HepG2 (cell line): ENCODE measurements at regions not wholly inside any gene's neighbourhood (a gene's known extent, or its start where the extent isn't known, plus 50 kb on each side); places are given as distances from the start of the nearest gene placed in this dataset.

Experiments used
- ATAC-seq: fragments of 200-7000 bp; cut with Tn5 transposase; 3 replicates; pipeline ENCODE4 v1.9.1; 2020; ENCODE audit warnings: mild to moderate bottlenecking, moderate library complexity
- BruUV-seq: library from RNA; stranded (reverse); fragments of 400-500 nt; replicated peaks from 2 replicates; lab custom pipeline; 2021; lab: Mats Ljungman, UMichigan
- CTCF ChIA-PET: fragments of 300-600 bp; formaldehyde crosslinking; extraction: SDS; loops from one replicate; lab custom pipeline; 2021; ENCODE audit warnings: low total read pairs, inconsistent platforms, low intra/inter-chr PET ratio; lab: Yijun Ruan, JAX
- POLR2A ChIA-PET: fragments of 350-600 bp; sonication (Branson Sonifier 250); formaldehyde crosslinking; loops from one replicate; lab custom pipeline; 2020; ENCODE audit warnings: antibody characterized with exemption, inconsistent platforms; lab: Yijun Ruan, JAX
- DNase-seq: peaks from one replicate; pipeline ENCODE4 v3.0.0-alpha.2; 2015; ENCODE audit warnings: low spot score
- FAIRE-seq: peaks from 3 replicates; lab custom pipeline; 2011; peaks lifted over from hg19 to GRCh38; lab: Jason Lieb, UNC
- H2AFZ ChIP-seq: one replicate; pipeline ENCODE4 v1.6.1; 2011; ENCODE audit warnings: low read length, inconsistent platforms
- H3K27ac ChIP-seq: fragments of 300-600 bp; 3 replicates; pipeline ENCODE4 v1.8.0; 2011; ENCODE audit warnings: mixed run types, mild to moderate bottlenecking, mixed read lengths, low read length, inconsistent platforms; ENCODE audit not compliant: insufficient read depth; ENCODE audit errors: extremely low read length
- H3K27me3 ChIP-seq, 2 experiments: fragments of 200-600 bp in 1 of 2; 2 replicates in 1 of 2; 3 replicates in 1 of 2; pipeline versions ENCODE4 v1.6.0 to v1.8.0; 2011; ENCODE audit warnings: low read length in 2 of 2, mild to moderate bottlenecking in 2 of 2, moderate library complexity in 2 of 2, inconsistent platforms in 1 of 2; ENCODE audit not compliant: insufficient read depth in 2 of 2, control insufficient read depth in 1 of 2
- H3K36me3 ChIP-seq, 2 experiments: fragments of 200-600 bp in 1 of 2; replicated peaks in 1 of 2; 2 replicates in 1 of 2; 3 replicates in 1 of 2; pipeline versions ENCODE4 v1.5.1 to v1.8.0; 2011; ENCODE audit warnings: low read length in 2 of 2, inconsistent platforms in 1 of 2; ENCODE audit not compliant: insufficient read depth in 2 of 2, control insufficient read depth in 1 of 2
- H3K4me1 ChIP-seq: 2 replicates; pipeline ENCODE4 v1.5.1; 2012; ENCODE audit warnings: low read length, inconsistent platforms; ENCODE audit not compliant: insufficient read depth
- H3K4me2 ChIP-seq: 2 replicates; pipeline ENCODE4 v1.6.0; 2011; ENCODE audit warnings: low read depth, low read length, inconsistent platforms
- H3K4me3 ChIP-seq, 3 experiments: fragments of 200-600 bp in 1 of 3; sonication (generic), shearing (Covaris generic) in 1 of 3; replicated peaks in 1 of 3; 2 replicates each; pipeline ENCODE4 v1.5.1; 2011 to 2016; ENCODE audit warnings: low read length in 3 of 3, inconsistent platforms in 2 of 3, low read depth in 2 of 3, mild to moderate bottlenecking in 2 of 3, control low read depth in 1 of 3, mixed read lengths in 1 of 3; ENCODE audit not compliant: insufficient read depth in 1 of 3
- H3K79me2 ChIP-seq: one replicate; pipeline ENCODE4 v1.6.1; 2011; ENCODE audit warnings: low read length, inconsistent platforms; ENCODE audit not compliant: insufficient read depth
- H3K9ac ChIP-seq: 2 replicates; pipeline ENCODE4 v1.6.0; 2011; ENCODE audit warnings: mild to moderate bottlenecking, low read depth, low read length, inconsistent platforms; ENCODE audit not compliant: insufficient read depth
- H3K9me3 ChIP-seq: 2 replicates; pipeline ENCODE4 v1.5.1; 2012; ENCODE audit warnings: mild to moderate bottlenecking, low read length
- H4K20me1 ChIP-seq: 2 replicates; pipeline ENCODE4 v1.6.0; 2011; ENCODE audit warnings: inconsistent platforms, mild to moderate bottlenecking, low read length, moderate library complexity; ENCODE audit not compliant: insufficient read depth
- HDAC2 ChIP-seq: sonication (generic); formaldehyde crosslinking; IDR thresholded peaks from 2 replicates; pipeline ENCODE4 v1.4.0; 2020; ENCODE audit warnings: missing genetic modification reagents
- PAF1 ChIP-seq: IDR thresholded peaks from 2 replicates; pipeline ENCODE4 v1.6.1; 2016; ENCODE audit warnings: missing genetic modification reagents, missing compliant biosample characterization
- PHB2 ChIP-seq: fragments of 450-650 bp; IDR thresholded peaks from 2 replicates; pipeline ENCODE4 v1.6.1; 2018; ENCODE audit not compliant: partially characterized antibody
- SOX13 ChIP-seq, 3 experiments: fragments of 450-650 bp in 1 of 3; sonication (generic) in 1 of 3; formaldehyde crosslinking in 1 of 3; IDR thresholded peaks in 2 of 3; conservative IDR thresholded peaks in 1 of 3; 2 replicates each; pipeline versions ENCODE4 v1.5.0 to v1.6.1; 2016 to 2020; ENCODE audit warnings: antibody characterized with exemption in 1 of 3, mild to moderate bottlenecking in 1 of 3, missing compliant biosample characterization in 1 of 3, missing genetic modification reagents in 1 of 3, moderate library complexity in 1 of 3
- ZNF333 ChIP-seq: sonication (generic); formaldehyde crosslinking; IDR thresholded peaks from 2 replicates; pipeline ENCODE4 v1.4.0; 2020; ENCODE audit warnings: mild to moderate bottlenecking, missing genetic modification reagents, borderline replicate concordance
- ZNF503 ChIP-seq: sonication (generic); formaldehyde crosslinking; IDR thresholded peaks from 2 replicates; pipeline ENCODE4 v1.4.0; 2020; ENCODE audit warnings: missing genetic modification reagents
- ZNF772 ChIP-seq: sonication (generic); formaldehyde crosslinking; IDR thresholded peaks from 2 replicates; pipeline ENCODE4 v1.5.0; 2020; ENCODE audit warnings: mild to moderate bottlenecking, missing genetic modification reagents
- ZNF83 ChIP-seq: sonication (generic); formaldehyde crosslinking; IDR thresholded peaks from 2 replicates; pipeline ENCODE4 v1.4.0; 2020; ENCODE audit warnings: missing genetic modification reagents, mild to moderate bottlenecking, borderline replicate concordance
- ZSCAN5A ChIP-seq: sonication (generic); formaldehyde crosslinking; IDR thresholded peaks from 2 replicates; pipeline ENCODE4 v1.8.0; 2022; ENCODE audit warnings: mild to moderate bottlenecking, missing genetic modification reagents, borderline replicate concordance
- WGBS: methylation state at CpG from one replicate; pipeline ENCODE4 v1.1.6; 2017; ENCODE audit warnings: low lambda C conversion rate; 5-methylcytosine and 5-hydroxymethylcytosine counted together
- in situ Hi-C: cut with HindIII; loops from 2 replicates; pipeline ENCODE4 v1.10.0; 2017; ENCODE audit warnings: low pct_unique_long_range_greater_than_20kb; ENCODE audit not compliant: extremely low pct_ligation_motif_present
- intact Hi-C: fragments of 100-400 bp; cut with micrococcal nuclease; formaldehyde crosslinking; loops from one replicate; pipeline ENCODE4 v1.10.0; 2022; ENCODE audit not compliant: unreplicated experiment

- DNase-seq (no peak), ATAC-seq (no peak), FAIRE-seq (no peak)
- Histone ChIP-seq H3K4me2 (no peak overlapping the region), H3K4me1 (no peaks in the 10 kb centered on the region), H3K79me2 (no peaks in the 10 kb centered on the region), H3K9ac (no peak overlapping the region), H3K27ac (no peak overlapping the region), H4K20me1 (no peaks in the 10 kb centered on the region), H3K4me3 (no peak overlapping the region), H2AFZ (no peak overlapping the region), H3K27me3 (no peaks in the 10 kb centered on the region), H3K9me3 (no peaks in the 10 kb centered on the region), H3K36me3 (no peaks in the 10 kb centered on the region)
- BruUV-seq, result no TSS peak
- intact Hi-C loops (no loop called here), in situ Hi-C loops (no loop called here)
- ChIA-PET CTCF (no interaction called here), POLR2A (no interaction called here)
- TF ChIP-seq HDAC2 (CRISPR knock-in tag) (no peak), ZNF333 (no peak), SOX13 (IDR thresholded peaks at IDR 0.05) (no peak), SOX13 (CRISPR knock-in tag; conservative IDR thresholded peaks at IDR 0.05 in 1 of 2, IDR thresholded peaks at IDR 0.05 in 1 of 2) (no peak), PAF1 (CRISPR knock-in tag) (no peak), ZNF772 (CRISPR knock-in tag) (no peak), ZSCAN5A (no peak), ZNF503 (CRISPR knock-in tag) (no peak), PHB2 (no peak), ZNF83 (CRISPR knock-in tag) (no peak)
- WGBS, result 0% methylated on average over 1 of the region's 1 CpG
These were observed 361.6 kb downstream of the TDRD3 start for GRCh38 chr13:60758637-60759036.
